HepG2 (cell line): ENCODE measurements at regions not wholly inside any gene's neighbourhood (a gene's known extent, or its start where the extent isn't known, plus 50 kb on each side); places are given as distances from the start of the nearest gene placed in this dataset.

Source experiments
- BATF2 ChIP-seq: sonication (generic); formaldehyde crosslinking; IDR thresholded peaks from 2 replicates; pipeline ENCODE4 v1.8.0; 2022; ENCODE audit warnings: mild to moderate bottlenecking, missing genetic modification reagents, moderate library complexity
- BORCS8-MEF2B ChIP-seq: sonication (generic); formaldehyde crosslinking; IDR thresholded peaks from 2 replicates; pipeline ENCODE4 v1.8.0; 2022; ENCODE audit warnings: mild to moderate bottlenecking, missing genetic modification reagents
- CC2D1A ChIP-seq: sonication (generic); formaldehyde crosslinking; IDR thresholded peaks from 2 replicates; pipeline ENCODE4 v1.8.1; 2023; ENCODE audit warnings: mild to moderate bottlenecking, missing genetic modification reagents
- CCAR2 ChIP-seq: fragments of 200-400 bp; formaldehyde crosslinking; optimal IDR thresholded peaks from 2 replicates; pipeline ENCODE3; 2018; ENCODE audit warnings: low read depth, mild to moderate bottlenecking, low read length, moderate library complexity
- ELF3 ChIP-seq: IDR thresholded peaks from 2 replicates; pipeline ENCODE4 v1.6.1; 2016; ENCODE audit warnings: missing genetic modification reagents, missing compliant biosample characterization
- FOXA3 ChIP-seq: IDR thresholded peaks from 2 replicates; pipeline ENCODE4 v1.6.1; 2016; ENCODE audit warnings: missing genetic modification reagents, missing compliant biosample characterization
- FOXP1 ChIP-seq, 2 experiments: fragments of 450-650 bp in 1 of 2; IDR thresholded peaks; 2 replicates each; pipeline ENCODE4 v1.6.1; 2017 to 2018; ENCODE audit warnings: antibody characterized with exemption in 1 of 2
- HMGXB3 ChIP-seq: sonication (generic); formaldehyde crosslinking; IDR thresholded peaks from 2 replicates; pipeline ENCODE4 v1.4.0; 2020; ENCODE audit warnings: missing genetic modification reagents, borderline replicate concordance
- KAT7 ChIP-seq: IDR thresholded peaks from 2 replicates; pipeline ENCODE4 v1.6.1; 2018; ENCODE audit warnings: borderline replicate concordance, missing compliant biosample characterization
- KDM6A ChIP-seq: IDR thresholded peaks from 2 replicates; pipeline ENCODE4 v1.6.1; 2016; ENCODE audit warnings: low read depth
- MED13 ChIP-seq: sonication (generic); formaldehyde crosslinking; IDR thresholded peaks from 2 replicates; pipeline ENCODE4 v1.5.0; 2020; ENCODE audit warnings: missing genetic modification reagents
- NCOA2 ChIP-seq: sonication (generic); formaldehyde crosslinking; IDR thresholded peaks from 2 replicates; pipeline ENCODE4 v1.8.0; 2022; ENCODE audit warnings: inconsistent platforms
- NFIC ChIP-seq: IDR thresholded peaks from 2 replicates; pipeline ENCODE4 v1.6.1; 2012; ENCODE audit warnings: mild to moderate bottlenecking, low read length, inconsistent platforms
- NRL ChIP-seq: sonication (generic); formaldehyde crosslinking; IDR thresholded peaks from 2 replicates; pipeline ENCODE4 v1.5.0; 2020; ENCODE audit warnings: missing genetic modification reagents, mild to moderate bottlenecking, moderate library complexity, borderline replicate concordance
- PHF5A ChIP-seq: IDR thresholded peaks from one replicate; pipeline ENCODE4 v1.6.1; 2018; ENCODE audit warnings: low read depth, missing genetic modification reagents; ENCODE audit not compliant: unreplicated experiment
- SAFB2 ChIP-seq: sonication (generic); formaldehyde crosslinking; IDR thresholded peaks from 2 replicates; pipeline ENCODE4 v1.5.1; 2020; ENCODE audit warnings: missing genetic modification reagents, low read depth, mild to moderate bottlenecking, borderline replicate concordance
- TFAP4 ChIP-seq: sonication (generic); IDR thresholded peaks from 2 replicates; pipeline ENCODE4 v1.6.1; 2016; ENCODE audit warnings: low read depth, borderline replicate concordance
- ZBTB38 ChIP-seq: sonication (generic); formaldehyde crosslinking; IDR thresholded peaks from 2 replicates; pipeline ENCODE4 v1.5.1; 2020; ENCODE audit warnings: mild to moderate bottlenecking, missing genetic modification reagents
- ZNF441 ChIP-seq: sonication (generic); formaldehyde crosslinking; IDR thresholded peaks from 2 replicates; pipeline ENCODE4 v1.7.0; 2021; ENCODE audit warnings: missing genetic modification reagents, borderline replicate concordance
- ZNF567 ChIP-seq: sonication (generic); formaldehyde crosslinking; IDR thresholded peaks from 2 replicates; pipeline ENCODE4 v1.8.1; 2023; ENCODE audit warnings: mild to moderate bottlenecking, missing genetic modification reagents, borderline replicate concordance
- ZNF570 ChIP-seq: sonication (generic); formaldehyde crosslinking; IDR thresholded peaks from 2 replicates; pipeline ENCODE4 v1.4.0; 2020; ENCODE audit warnings: mild to moderate bottlenecking, missing genetic modification reagents, borderline replicate concordance
- ZNF572 ChIP-seq: sonication (generic); formaldehyde crosslinking; IDR thresholded peaks from 2 replicates; pipeline ENCODE4 v1.5.1; 2020; ENCODE audit warnings: mild to moderate bottlenecking, missing genetic modification reagents
- ZNF710 ChIP-seq: sonication (generic); formaldehyde crosslinking; IDR thresholded peaks from 2 replicates; pipeline ENCODE4 v1.5.0; 2020; ENCODE audit warnings: mild to moderate bottlenecking, missing genetic modification reagents, borderline replicate concordance

GRCh38 chr14:22699801-22700564 lies 55.8 kb upstream of the OR6J1 start (continued):
- TF ChIP-seq HMGXB3 (CRISPR knock-in tag) (peak; percentile 62; the same call in 1 of the 2 replicates), ELF3 (peak; percentile 100), KDM6A (CRISPR knock-in tag) (peak; percentile 85), NCOA2 (CRISPR knock-in tag) (peak; percentile 97), ZNF441 (CRISPR knock-in tag) (no peak), CCAR2 (no peak), KAT7 (CRISPR knock-in tag) (peak; percentile 20; the same call in 1 of the 2 replicates), FOXA3 (CRISPR knock-in tag) (peak; percentile 95), NRL (CRISPR knock-in tag) (no peak), CC2D1A (CRISPR knock-in tag) (peak; percentile 83; the same call in 1 of the 2 replicates), ZNF710 (peak; percentile 91; the same call in 1 of the 2 replicates), FOXP1 (IDR thresholded peaks at IDR 0.05) (no peak), FOXP1 (CRISPR knock-in tag; IDR thresholded peaks at IDR 0.05) (peak; percentile 79), TFAP4 (peak; percentile 94), NFIC (peak; percentile 87), BATF2 (CRISPR knock-in tag) (no peak), ZBTB38 (CRISPR knock-in tag) (no peak), BORCS8-MEF2B (no peak), ZNF567 (no peak; the same call in 1 of the 2 replicates), SAFB2 (CRISPR knock-in tag) (peak; percentile 89; the same call in 1 of the 2 replicates), ZNF572 (CRISPR knock-in tag) (no peak), ZNF570 (CRISPR knock-in tag) (no peak), PHF5A (CRISPR knock-in tag) (peak; percentile 75), MED13 (CRISPR knock-in tag) (peak; percentile 63; the same call in 1 of the 2 replicates)
